NCI-H2171 (cell line): ENCODE measurements at regions not wholly inside any gene's neighbourhood (a gene's known extent, or its start where the extent isn't known, plus 50 kb on each side); places are given as distances from the start of the nearest gene placed in this dataset.
A peak's percentile ranks its signal among the peaks of the same experiment; 100 is the strongest.
"Not testable (repeated sequence)": the region's sequence is repeated elsewhere in the genome, so short reads cannot be mapped to it uniquely, and the experiment has no call there.

Experiments
- DNase-seq: peaks from one replicate; lab custom pipeline; 2025; lab: John Stamatoyannopoulos, UW

GRCh38 chr7:23938215-23938614 lies 228.2 kb downstream of the STK31 start:
- no peak for DNase-seq

GRCh38 chr7:23938937-23939552 lies 229.0 kb downstream of the STK31 start:
- peak; percentile 18 for DNase-seq

- not testable (repeated sequence) for DNase-seq
Measured at GRCh38 chr7:23939747-23940146, 229.7 kb downstream of the STK31 start.

GRCh38 chr7:23941551-23941950 lies 231.5 kb downstream of the STK31 start:
- no peak for DNase-seq

- DNase-seq: no peak
Measured at GRCh38 chr7:23942032-23942431, 232.0 kb downstream of the STK31 start.

- DNase-seq: no peak
Measured at GRCh38 chr7:23944131-23944530, 234.1 kb downstream of the STK31 start.

- no peak for DNase-seq
Measured at GRCh38 chr7:23945472-23945871, 235.5 kb downstream of the STK31 start.

GRCh38 chr7:23955145-23955544 lies 245.1 kb downstream of the STK31 start:
- no peak for DNase-seq

GRCh38 chr7:23955600-23956149 lies 245.7 kb downstream of the STK31 start:
- no peak for DNase-seq

GRCh38 chr7:23956772-23957576 lies 247.0 kb downstream of the STK31 start:
- DNase-seq: no peak

GRCh38 chr7:23959821-23960220 lies 249.8 kb downstream of the STK31 start:
- DNase-seq: no peak

- no peak for DNase-seq
Measured at GRCh38 chr7:23960361-23960760, 250.3 kb downstream of the STK31 start.

GRCh38 chr7:23963461-23964165 lies 253.6 kb downstream of the STK31 start:
- no peak for DNase-seq

GRCh38 chr7:23964715-23965114 lies 254.7 kb downstream of the STK31 start:
- DNase-seq: no peak

GRCh38 chr7:23965296-23965695 lies 255.3 kb downstream of the STK31 start:
- DNase-seq: no peak

- no peak for DNase-seq
Measured at GRCh38 chr7:23966941-23967340, 256.9 kb downstream of the STK31 start.

GRCh38 chr7:23967949-23968599 lies 258.1 kb downstream of the STK31 start:
- no peak for DNase-seq

GRCh38 chr7:23968791-23969190 lies 258.8 kb downstream of the STK31 start:
- no peak for DNase-seq

- no peak for DNase-seq
Measured at GRCh38 chr7:23969443-23969842, 259.4 kb downstream of the STK31 start.

GRCh38 chr7:23970193-23970592 lies 260.2 kb downstream of the STK31 start:
- no peak for DNase-seq

- DNase-seq: no peak
Measured at GRCh38 chr7:23971031-23971430, 261.0 kb downstream of the STK31 start.

GRCh38 chr7:23972057-23972456 lies 262.0 kb downstream of the STK31 start:
- DNase-seq: no peak
